ENCODE measurements at regions not wholly inside any gene's neighbourhood (a gene's known extent, or its start where the extent isn't known, plus 50 kb on each side); places are given as distances from the start of the nearest gene placed in this dataset.

DNA sequence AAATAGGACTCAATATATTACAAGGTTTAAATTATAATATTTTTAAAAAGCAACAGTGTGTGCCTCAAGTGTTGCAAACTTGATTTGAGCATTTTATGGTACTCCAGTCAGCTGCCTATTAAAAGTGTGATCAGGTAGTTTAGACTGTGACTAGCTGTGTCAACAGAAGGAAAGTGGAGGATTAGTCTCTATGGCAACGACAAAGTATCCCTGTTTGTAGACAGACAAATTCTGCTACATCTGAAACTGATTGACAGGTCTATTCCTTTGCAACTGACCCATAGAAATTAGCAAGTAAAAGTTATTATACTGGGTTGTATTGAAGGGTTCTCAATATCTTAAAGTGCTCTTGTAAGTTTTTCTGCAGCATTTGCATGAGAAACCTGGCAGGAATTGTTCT is 249.8 kb upstream of the ARRDC3 start:
- Histone ChIP-seq H3K9me3 (ENCODE audit: low read length) (no peaks in the 10 kb centered on the region), H3K27me3 (ENCODE audit: insufficient read depth, low read depth, low read length) (no peaks in the 10 kb centered on the region), H4K20me1 (ENCODE audit: insufficient read depth) (no peaks in the 10 kb centered on the region), H3K36me3 (ENCODE audit: insufficient read depth, low read length) (no peaks in the 10 kb centered on the region), H3K79me2 (replicated peaks; ENCODE audit: insufficient read depth, low read length) (no peaks in the 10 kb centered on the region), H3K4me2 (ENCODE audit: low read length) (no peak overlapping the region), H2AFZ (ENCODE audit: low read depth, low read length) (no peak overlapping the region), H3K4me3 (ENCODE audit: low read length) (no peak overlapping the region), H3F3A (ENCODE audit: insufficient read depth, low read length, poor library complexity, severe bottlenecking) (no peaks in the 10 kb centered on the region), H3K9ac (ENCODE audit: low read length) (no peak overlapping the region), H3K9me2 (ENCODE audit: insufficient read depth, low read length) (no peaks in the 10 kb centered on the region), H3K27ac (ENCODE audit: low read length) (no peak overlapping the region)
- no peak for TF ChIP-seq MXI1 (conservative IDR thresholded peaks at IDR 0.05; ENCODE audit: poor library complexity, severe bottlenecking)
- no peak for TF ChIP-seq EZH2 (IDR thresholded peaks at IDR 0.05; ENCODE audit: borderline replicate concordance, insufficient read depth, low read length, poor library complexity, severe bottlenecking)
- TF ChIP-seq POLR2AphosphoS5 (IDR thresholded peaks at IDR 0.05) = peak; percentile 51
- TF ChIP-seq, protein P1, sequence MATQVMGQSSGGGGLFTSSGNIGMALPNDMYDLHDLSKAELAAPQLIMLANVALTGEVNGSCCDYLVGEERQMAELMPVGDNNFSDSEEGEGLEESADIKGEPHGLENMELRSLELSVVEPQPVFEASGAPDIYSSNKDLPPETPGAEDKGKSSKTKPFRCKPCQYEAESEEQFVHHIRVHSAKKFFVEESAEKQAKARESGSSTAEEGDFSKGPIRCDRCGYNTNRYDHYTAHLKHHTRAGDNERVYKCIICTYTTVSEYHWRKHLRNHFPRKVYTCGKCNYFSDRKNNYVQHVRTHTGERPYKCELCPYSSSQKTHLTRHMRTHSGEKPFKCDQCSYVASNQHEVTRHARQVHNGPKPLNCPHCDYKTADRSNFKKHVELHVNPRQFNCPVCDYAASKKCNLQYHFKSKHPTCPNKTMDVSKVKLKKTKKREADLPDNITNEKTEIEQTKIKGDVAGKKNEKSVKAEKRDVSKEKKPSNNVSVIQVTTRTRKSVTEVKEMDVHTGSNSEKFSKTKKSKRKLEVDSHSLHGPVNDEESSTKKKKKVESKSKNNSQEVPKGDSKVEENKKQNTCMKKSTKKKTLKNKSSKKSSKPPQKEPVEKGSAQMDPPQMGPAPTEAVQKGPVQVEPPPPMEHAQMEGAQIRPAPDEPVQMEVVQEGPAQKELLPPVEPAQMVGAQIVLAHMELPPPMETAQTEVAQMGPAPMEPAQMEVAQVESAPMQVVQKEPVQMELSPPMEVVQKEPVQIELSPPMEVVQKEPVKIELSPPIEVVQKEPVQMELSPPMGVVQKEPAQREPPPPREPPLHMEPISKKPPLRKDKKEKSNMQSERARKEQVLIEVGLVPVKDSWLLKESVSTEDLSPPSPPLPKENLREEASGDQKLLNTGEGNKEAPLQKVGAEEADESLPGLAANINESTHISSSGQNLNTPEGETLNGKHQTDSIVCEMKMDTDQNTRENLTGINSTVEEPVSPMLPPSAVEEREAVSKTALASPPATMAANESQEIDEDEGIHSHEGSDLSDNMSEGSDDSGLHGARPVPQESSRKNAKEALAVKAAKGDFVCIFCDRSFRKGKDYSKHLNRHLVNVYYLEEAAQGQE (IDR thresholded peaks at IDR 0.05; ENCODE audit: borderline replicate concordance) = no peak
- TF ChIP-seq RAD21 (conservative IDR thresholded peaks at IDR 0.05) = no peak
- no peak for TF ChIP-seq EP300 (conservative IDR thresholded peaks at IDR 0.05; ENCODE audit: poor library complexity, severe bottlenecking)

DNA sequence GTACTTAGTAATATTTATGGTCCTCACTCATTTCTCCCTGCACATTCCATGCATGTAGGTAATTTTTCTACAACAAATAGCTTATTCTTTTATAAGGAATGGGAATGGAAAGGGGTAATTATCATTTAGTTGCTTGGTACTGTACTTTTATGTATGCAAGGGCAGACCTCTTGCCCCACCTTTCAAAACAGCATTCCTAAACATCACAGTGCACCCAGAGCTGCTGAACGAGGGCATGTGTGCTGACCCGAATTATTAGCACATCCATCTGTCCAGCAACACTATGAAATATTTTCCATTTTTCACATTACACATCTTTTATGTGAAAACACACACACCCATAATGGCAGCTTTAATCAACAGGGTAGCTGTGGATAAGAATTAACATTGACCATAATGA is 228.6 kb upstream of the ARRDC3 start:
- Histone ChIP-seq H3K9me3 (ENCODE audit: low read length) (no peaks in the 10 kb centered on the region), H3K4me2 (ENCODE audit: low read length) (no peak overlapping the region), H3K27me3 (ENCODE audit: insufficient read depth, low read depth, low read length) (no peaks in the 10 kb centered on the region), H3K9ac (ENCODE audit: low read length) (no peak overlapping the region), H4K20me1 (ENCODE audit: insufficient read depth) (no peaks in the 10 kb centered on the region), H3K27ac (ENCODE audit: low read length) (no peak overlapping the region), H3K79me2 (replicated peaks; ENCODE audit: insufficient read depth, low read length) (no peaks in the 10 kb centered on the region), H3K36me3 (ENCODE audit: insufficient read depth, low read length) (no peaks in the 10 kb centered on the region), H2AFZ (ENCODE audit: low read depth, low read length) (no peak overlapping the region), H3F3A (ENCODE audit: insufficient read depth, low read length, poor library complexity, severe bottlenecking) (no peaks in the 10 kb centered on the region), H3K9me2 (ENCODE audit: insufficient read depth, low read length) (no peaks in the 10 kb centered on the region), H3K4me3 (ENCODE audit: low read length) (no peak overlapping the region)
- TF ChIP-seq, protein P1 (IDR thresholded peaks at IDR 0.05; ENCODE audit: borderline replicate concordance) = no peak
- no peak for TF ChIP-seq EZH2 (IDR thresholded peaks at IDR 0.05; ENCODE audit: borderline replicate concordance, insufficient read depth, low read length, poor library complexity, severe bottlenecking)
- TF ChIP-seq MXI1 (conservative IDR thresholded peaks at IDR 0.05; ENCODE audit: poor library complexity, severe bottlenecking) = no peak
- TF ChIP-seq TAF1 (IDR thresholded peaks at IDR 0.05; ENCODE audit: low read depth) = no peak
- TF ChIP-seq, protein P2, sequence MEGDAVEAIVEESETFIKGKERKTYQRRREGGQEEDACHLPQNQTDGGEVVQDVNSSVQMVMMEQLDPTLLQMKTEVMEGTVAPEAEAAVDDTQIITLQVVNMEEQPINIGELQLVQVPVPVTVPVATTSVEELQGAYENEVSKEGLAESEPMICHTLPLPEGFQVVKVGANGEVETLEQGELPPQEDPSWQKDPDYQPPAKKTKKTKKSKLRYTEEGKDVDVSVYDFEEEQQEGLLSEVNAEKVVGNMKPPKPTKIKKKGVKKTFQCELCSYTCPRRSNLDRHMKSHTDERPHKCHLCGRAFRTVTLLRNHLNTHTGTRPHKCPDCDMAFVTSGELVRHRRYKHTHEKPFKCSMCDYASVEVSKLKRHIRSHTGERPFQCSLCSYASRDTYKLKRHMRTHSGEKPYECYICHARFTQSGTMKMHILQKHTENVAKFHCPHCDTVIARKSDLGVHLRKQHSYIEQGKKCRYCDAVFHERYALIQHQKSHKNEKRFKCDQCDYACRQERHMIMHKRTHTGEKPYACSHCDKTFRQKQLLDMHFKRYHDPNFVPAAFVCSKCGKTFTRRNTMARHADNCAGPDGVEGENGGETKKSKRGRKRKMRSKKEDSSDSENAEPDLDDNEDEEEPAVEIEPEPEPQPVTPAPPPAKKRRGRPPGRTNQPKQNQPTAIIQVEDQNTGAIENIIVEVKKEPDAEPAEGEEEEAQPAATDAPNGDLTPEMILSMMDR (IDR thresholded peaks at IDR 0.05; ENCODE audit: poor library complexity, severe bottlenecking) = no peak
- no peak for TF ChIP-seq EP300 (conservative IDR thresholded peaks at IDR 0.05; ENCODE audit: poor library complexity, severe bottlenecking)
- no peak for TF ChIP-seq RAD21 (conservative IDR thresholded peaks at IDR 0.05)
